VCaP (cell line): ENCODE measurements at regions not wholly inside any gene's neighbourhood (a gene's known extent, or its start where the extent isn't known, plus 50 kb on each side); places are given as distances from the start of the nearest gene placed in this dataset.

ENCODE experiments used
- H3K27ac ChIP-seq: fragments of 450-650 bp; 2 replicates; pipeline ENCODE4 v1.5.1; 2017
- CTCF ChIP-seq: fragments of 450-650 bp; conservative IDR thresholded peaks from 2 replicates; pipeline ENCODE4 v1.5.1; 2017; ENCODE audit warnings: mild to moderate bottlenecking, moderate library complexity

- H3K27ac ChIP-seq, result no peak overlapping the region
- TF ChIP-seq CTCF, result no peak
These were observed 1515.7 kb upstream of the TENM3 start for GRCh38 chr4:180727478-180727877.

GRCh38 chr4:180734753-180735432 is 1508.3 kb upstream of the TENM3 start:
- no peak for TF ChIP-seq CTCF
- H3K27ac ChIP-seq, result no peak overlapping the region

DNA sequence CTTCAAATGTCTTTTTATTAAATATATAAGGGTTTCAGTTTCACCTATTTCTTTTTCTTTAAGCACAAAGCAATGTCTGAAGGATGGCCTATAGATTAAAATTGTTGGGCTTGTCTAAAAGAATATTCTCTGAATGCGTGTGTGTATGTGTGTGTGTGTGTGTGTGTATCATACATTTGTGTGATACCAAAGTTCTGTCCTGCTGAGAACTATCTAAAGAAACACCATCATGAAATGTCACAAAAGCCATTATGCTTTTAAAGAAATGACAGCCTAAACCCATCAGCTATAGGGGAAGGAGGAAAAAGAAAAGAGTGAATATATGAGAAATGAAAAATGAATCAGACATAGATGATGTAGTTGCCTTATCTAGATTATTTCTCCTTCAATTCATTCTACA is 1501.5 kb upstream of the TENM3 start:
- no peak for TF ChIP-seq CTCF

GRCh38 chr4:180745019-180745418 is 1498.2 kb upstream of the TENM3 start:
- no peak overlapping the region for H3K27ac ChIP-seq
- TF ChIP-seq CTCF, result no peak

More for the DNA sequence above, 1501.5 kb upstream of the TENM3 start:
- no peak overlapping the region for H3K27ac ChIP-seq

GRCh38 chr4:180751009-180751408 is 1492.2 kb upstream of the TENM3 start:
- no peak overlapping the region for H3K27ac ChIP-seq
- no peak for TF ChIP-seq CTCF

GRCh38 chr4:180757927-180758326 is 1485.3 kb upstream of the TENM3 start:
- TF ChIP-seq CTCF, result no peak
- no peak overlapping the region for H3K27ac ChIP-seq

GRCh38 chr4:180766045-180766444 is 1477.2 kb upstream of the TENM3 start:
- H3K27ac ChIP-seq, result no peak overlapping the region
- TF ChIP-seq CTCF, result no peak
